GM18868 (cell line): ENCODE measurements at regions not wholly inside any gene's neighbourhood (a gene's known extent, or its start where the extent isn't known, plus 50 kb on each side); places are given as distances from the start of the nearest gene placed in this dataset.
"Not testable (repeated sequence)": the region's sequence is repeated elsewhere in the genome, so short reads cannot be mapped to it uniquely, and the experiment has no call there.

Experiments
- ATAC-seq: cut with Tn5 transposase; IDR thresholded peaks from one replicate; pipeline ENCODE4 v1.9.1; 2021; ENCODE audit warnings: mild to moderate bottlenecking, moderate library complexity; ENCODE audit not compliant: unreplicated experiment

- ATAC-seq, result no peak
Observed at GRCh38 chr2:5561006-5561405, 131.2 kb upstream of the SOX11 start.

- no peak for ATAC-seq
Observed at GRCh38 chr2:5562426-5562825, 129.8 kb upstream of the SOX11 start.

GRCh38 chr2:5562865-5563264 is 129.3 kb upstream of the SOX11 start:
- ATAC-seq, result no peak

GRCh38 chr2:5563411-5563810 is 128.8 kb upstream of the SOX11 start:
- no peak for ATAC-seq

- ATAC-seq, result no peak
Observed at GRCh38 chr2:5569256-5569655, 122.9 kb upstream of the SOX11 start.

- no peak for ATAC-seq
Observed at GRCh38 chr2:5576015-5576414, 116.2 kb upstream of the SOX11 start.

- no peak for ATAC-seq
Observed at GRCh38 chr2:5587766-5588165, 104.4 kb upstream of the SOX11 start.

- ATAC-seq, result no peak
Observed at GRCh38 chr2:5588601-5589000, 103.6 kb upstream of the SOX11 start.

GRCh38 chr2:5589183-5589582 is 103.0 kb upstream of the SOX11 start:
- no peak for ATAC-seq

- no peak for ATAC-seq
Observed at GRCh38 chr2:5590886-5591285, 101.3 kb upstream of the SOX11 start.

- ATAC-seq, result no peak
Observed at GRCh38 chr2:5592916-5593315, 99.3 kb upstream of the SOX11 start.

- no peak for ATAC-seq
Observed at GRCh38 chr2:5594249-5594695, 97.9 kb upstream of the SOX11 start.

- no peak for ATAC-seq
Observed at GRCh38 chr2:5596868-5597267, 95.3 kb upstream of the SOX11 start.

GRCh38 chr2:5598156-5598555 is 94.0 kb upstream of the SOX11 start:
- no peak for ATAC-seq

- ATAC-seq, result no peak
Observed at GRCh38 chr2:5609201-5609600, 83.0 kb upstream of the SOX11 start.

- no peak for ATAC-seq
Observed at GRCh38 chr2:5612666-5613065, 79.5 kb upstream of the SOX11 start.

GRCh38 chr2:5616019-5616418 is 76.2 kb upstream of the SOX11 start:
- no peak for ATAC-seq

GRCh38 chr2:5617358-5617757 is 74.8 kb upstream of the SOX11 start:
- ATAC-seq, result no peak

GRCh38 chr2:5617796-5618195 is 74.4 kb upstream of the SOX11 start:
- no peak for ATAC-seq

- ATAC-seq, result no peak
Observed at GRCh38 chr2:5618271-5618670, 73.9 kb upstream of the SOX11 start.

GRCh38 chr2:5625556-5626065 is 66.6 kb upstream of the SOX11 start:
- ATAC-seq, result not testable (repeated sequence)

GRCh38 chr2:5628484-5628883 is 63.7 kb upstream of the SOX11 start:
- ATAC-seq, result not testable (repeated sequence)

GRCh38 chr2:5629510-5629909 is 62.7 kb upstream of the SOX11 start:
- not testable (repeated sequence) for ATAC-seq
